Smooth muscle cell (in vitro differentiated cells): ENCODE measurements at regions not wholly inside any gene's neighbourhood (a gene's known extent, or its start where the extent isn't known, plus 50 kb on each side); places are given as distances from the start of the nearest gene placed in this dataset.

Experiments
- DNase-seq: peaks from one replicate; lab custom pipeline; 2025; ENCODE audit not compliant: unreplicated experiment; lab: John Stamatoyannopoulos, UW
- H2AFZ ChIP-seq: fragments of 200-600 bp; sonication (generic); 2 replicates; pipeline ENCODE4 v1.6.0; 2016; ENCODE audit warnings: antibody characterized with exemption, low read depth, mild to moderate bottlenecking
- H3F3A ChIP-seq: fragments of 200-600 bp; sonication (generic); 2 replicates; pipeline ENCODE4 v1.6.0; 2017; ENCODE audit warnings: antibody characterized with exemption, low read depth
- H3K27ac ChIP-seq: fragments of 200-600 bp; sonication (generic); 2 replicates; pipeline ENCODE4 v1.5.1; 2016; ENCODE audit warnings: low read depth, mild to moderate bottlenecking
- H3K27me3 ChIP-seq: fragments of 200-600 bp; sonication (generic); 2 replicates; pipeline ENCODE4 v1.6.1; 2016; ENCODE audit warnings: low read depth, mild to moderate bottlenecking
- H3K36me3 ChIP-seq: fragments of 200-600 bp; sonication (generic); 2 replicates; pipeline ENCODE4 v1.5.1; 2016; ENCODE audit warnings: low read depth
- H3K4me1 ChIP-seq: fragments of 200-600 bp; sonication (generic); 2 replicates; pipeline ENCODE4 v1.5.1; 2016; ENCODE audit warnings: low read depth
- H3K4me2 ChIP-seq: fragments of 200-600 bp; sonication (generic); 2 replicates; pipeline ENCODE4 v1.6.0; 2016; ENCODE audit warnings: mild to moderate bottlenecking
- H3K4me3 ChIP-seq: fragments of 200-600 bp; sonication (generic); 2 replicates; pipeline ENCODE4 v1.5.1; 2016; ENCODE audit warnings: mild to moderate bottlenecking
- H3K79me2 ChIP-seq: fragments of 200-600 bp; sonication (generic); 2 replicates; pipeline ENCODE4 v1.6.0; 2016; ENCODE audit warnings: low read depth, mild to moderate bottlenecking
- H3K9ac ChIP-seq: fragments of 200-600 bp; sonication (generic); 2 replicates; pipeline ENCODE4 v1.6.0; 2016; ENCODE audit warnings: low read depth
- H3K9me3 ChIP-seq: fragments of 200-600 bp; sonication (generic); replicated peaks from 2 replicates; pipeline ENCODE4 v1.5.1; 2016; ENCODE audit warnings: low read depth
- H4K20me1 ChIP-seq: fragments of 200-600 bp; sonication (generic); 2 replicates; pipeline ENCODE4 v1.6.0; 2016; ENCODE audit warnings: low read depth
- CTCF ChIP-seq: fragments of 200-600 bp; sonication (generic); IDR thresholded peaks from 2 replicates; pipeline ENCODE4 v1.5.1; 2017; ENCODE audit warnings: borderline replicate concordance, mild to moderate bottlenecking, antibody characterized with exemption; ENCODE audit not compliant: insufficient read depth, poor library complexity, severe bottlenecking
- WGBS: methylation state at CpG from one replicate; pipeline ENCODE4 v1.1.7; 2016; ENCODE audit warnings: low lambda C conversion rate; 5-methylcytosine and 5-hydroxymethylcytosine counted together

GRCh38 chr18:78883501-78883900, 96.1 kb upstream of the SALL3 start:
- WGBS, result 98% methylated on average over 4 of the region's 4 CpGs
- DNase-seq, result no peak
- TF ChIP-seq CTCF, result no peak

GRCh38 chr18:78884502-78884901, 95.1 kb upstream of the SALL3 start:
- Histone ChIP-seq H3K36me3 (no peaks in the 10 kb centered on the region), H4K20me1 (no peaks in the 10 kb centered on the region), H3K4me2 (no peak overlapping the region), H3K4me1 (no peaks in the 10 kb centered on the region), H3K9me3 (peaks cover 6% of the 10 kb centered on the region), H3K27me3 (no peaks in the 10 kb centered on the region), H3K9ac (no peak overlapping the region), H3K4me3 (no peak overlapping the region), H3K27ac (no peak overlapping the region), H2AFZ (no peak overlapping the region), H3F3A (no peaks in the 10 kb centered on the region), H3K79me2 (no peaks in the 10 kb centered on the region)
- DNase-seq, result no peak
- WGBS, result 93% methylated on average over 1 of the region's 1 CpG
- no peak for TF ChIP-seq CTCF

More at GRCh38 chr18:78883501-78883900, 96.1 kb upstream of the SALL3 start:
- Histone ChIP-seq H3K4me2 (no peak overlapping the region), H3K36me3 (no peaks in the 10 kb centered on the region), H3K27ac (no peak overlapping the region), H3K9ac (no peak overlapping the region), H4K20me1 (no peaks in the 10 kb centered on the region), H2AFZ (no peak overlapping the region), H3K27me3 (no peaks in the 10 kb centered on the region), H3K4me1 (no peaks in the 10 kb centered on the region), H3K4me3 (no peak overlapping the region), H3K79me2 (no peaks in the 10 kb centered on the region), H3K9me3 (no peaks in the 10 kb centered on the region), H3F3A (no peaks in the 10 kb centered on the region)

GRCh38 chr18:78889250-78889649, 90.4 kb upstream of the SALL3 start:
- Histone ChIP-seq H3K27ac (no peak overlapping the region), H2AFZ (no peak overlapping the region), H3K4me3 (no peak overlapping the region), H4K20me1 (no peaks in the 10 kb centered on the region), H3K9ac (no peak overlapping the region), H3F3A (no peaks in the 10 kb centered on the region), H3K27me3 (no peaks in the 10 kb centered on the region), H3K79me2 (no peaks in the 10 kb centered on the region), H3K36me3 (no peaks in the 10 kb centered on the region), H3K4me1 (no peaks in the 10 kb centered on the region), H3K9me3 (peaks cover 10% of the 10 kb centered on the region), H3K4me2 (no peak overlapping the region)
- 79% methylated on average over 1 of the region's 1 CpG for WGBS
- TF ChIP-seq CTCF, result no peak
- no peak for DNase-seq

- no peaks in the 10 kb centered on the region for H3F3A ChIP-seq
- no peak for TF ChIP-seq CTCF
- H4K20me1 ChIP-seq, result no peaks in the 10 kb centered on the region
- no peak overlapping the region for H3K4me3 ChIP-seq
- H3K36me3 ChIP-seq, result no peaks in the 10 kb centered on the region
- no peaks in the 10 kb centered on the region for H3K79me2 ChIP-seq
- 92% methylated on average over 3 of the region's 3 CpGs for WGBS
- no peak for DNase-seq
- H3K9ac ChIP-seq, result no peak overlapping the region
- H3K4me1 ChIP-seq, result no peaks in the 10 kb centered on the region
- peaks cover 10% of the 10 kb centered on the region for H3K9me3 ChIP-seq
- no peak overlapping the region for H3K27ac ChIP-seq
- H2AFZ ChIP-seq, result no peak overlapping the region
- H3K27me3 ChIP-seq, result no peaks in the 10 kb centered on the region
- H3K4me2 ChIP-seq, result no peak overlapping the region
These were observed 89.2 kb upstream of the SALL3 start for GRCh38 chr18:78890388-78890787.
